HepG2 (cell line): ENCODE measurements at regions not wholly inside any gene's neighbourhood (a gene's known extent, or its start where the extent isn't known, plus 50 kb on each side); places are given as distances from the start of the nearest gene placed in this dataset.

Experiments
- BHLHE40 ChIP-seq: IDR thresholded peaks from 2 replicates; pipeline ENCODE4 v1.6.1; 2011; ENCODE audit warnings: low read length, improper control_type of control experiment
- FOXO1 ChIP-seq: sonication (generic); formaldehyde crosslinking; IDR thresholded peaks from 2 replicates; pipeline ENCODE4 v1.4.0; 2020; ENCODE audit warnings: missing genetic modification reagents
- ISX ChIP-seq: sonication (generic); formaldehyde crosslinking; conservative IDR thresholded peaks from 2 replicates; pipeline ENCODE4 v1.5.0; 2020; ENCODE audit warnings: missing genetic modification reagents
- KLF12 ChIP-seq: sonication (generic); formaldehyde crosslinking; IDR thresholded peaks from 2 replicates; pipeline ENCODE4 v1.4.0; 2020; ENCODE audit warnings: missing genetic modification reagents, borderline replicate concordance
- LBX2 ChIP-seq: sonication (generic); formaldehyde crosslinking; IDR thresholded peaks from 2 replicates; pipeline ENCODE4 v1.5.0; 2020; ENCODE audit warnings: missing genetic modification reagents, mild to moderate bottlenecking, borderline replicate concordance
- MAF1 ChIP-seq: sonication (generic); formaldehyde crosslinking; IDR thresholded peaks from 2 replicates; pipeline ENCODE4 v1.5.0; 2020; ENCODE audit warnings: missing genetic modification reagents, borderline replicate concordance
- MLLT10 ChIP-seq: sonication (generic); formaldehyde crosslinking; IDR thresholded peaks from 2 replicates; pipeline ENCODE4 v1.4.0; 2020; ENCODE audit warnings: missing genetic modification reagents
- NR3C1 ChIP-seq: sonication (generic); formaldehyde crosslinking; IDR thresholded peaks from 2 replicates; pipeline ENCODE4 v1.4.0; 2020; ENCODE audit warnings: missing genetic modification reagents
- THAP11 ChIP-seq: IDR thresholded peaks from 2 replicates; pipeline ENCODE4 v1.6.1; 2016; ENCODE audit warnings: missing biosample characterization, missing genetic modification reagents
- TOPORS ChIP-seq: sonication (generic); formaldehyde crosslinking; IDR thresholded peaks from 2 replicates; pipeline ENCODE4 v1.8.0; 2023; ENCODE audit warnings: mild to moderate bottlenecking, missing genetic modification reagents
- ZBTB42 ChIP-seq: sonication (generic); formaldehyde crosslinking; IDR thresholded peaks from 2 replicates; pipeline ENCODE4 v1.5.0; 2020; ENCODE audit warnings: mild to moderate bottlenecking, missing genetic modification reagents
- ZNF44 ChIP-seq: sonication (generic); formaldehyde crosslinking; IDR thresholded peaks from 2 replicates; pipeline ENCODE4 v1.5.1; 2020; ENCODE audit warnings: mild to moderate bottlenecking, missing genetic modification reagents
- ZNF652 ChIP-seq: IDR thresholded peaks from 2 replicates; pipeline ENCODE4 v1.6.1; 2016; ENCODE audit warnings: low read depth, borderline replicate concordance
- ZNF777 ChIP-seq: sonication (generic); formaldehyde crosslinking; IDR thresholded peaks from 2 replicates; pipeline ENCODE4 v1.4.0; 2020; ENCODE audit warnings: missing genetic modification reagents
- ZNF816 ChIP-seq: sonication (generic); formaldehyde crosslinking; IDR thresholded peaks from 2 replicates; pipeline ENCODE4 v1.8.0; 2022; ENCODE audit warnings: missing genetic modification reagents, mild to moderate bottlenecking, borderline replicate concordance
- ZNF841 ChIP-seq: sonication (generic); formaldehyde crosslinking; IDR thresholded peaks from 2 replicates; pipeline ENCODE4 v1.8.1; 2023; ENCODE audit warnings: missing genetic modification reagents, borderline replicate concordance
- TF ChIP-seq, protein P1 (sequence below): sonication (generic); formaldehyde crosslinking; IDR thresholded peaks from 2 replicates; pipeline ENCODE4 v1.4.0; 2020; ENCODE audit warnings: missing genetic modification reagents
- TF ChIP-seq, protein P2 (sequence below): sonication (generic); formaldehyde crosslinking; IDR thresholded peaks from 2 replicates; pipeline ENCODE4 v1.4.0; 2020; ENCODE audit warnings: mild to moderate bottlenecking, missing genetic modification reagents
- TF ChIP-seq, protein P3 (sequence below): sonication (generic); formaldehyde crosslinking; IDR thresholded peaks from 2 replicates; pipeline ENCODE4 v1.9.0; 2021; ENCODE audit warnings: missing genetic modification reagents, mild to moderate bottlenecking, borderline replicate concordance
- TF ChIP-seq, protein P4 (sequence below), 2 experiments: fragments of 450-650 bp in 1 of 2; sonication (generic) in 1 of 2; formaldehyde crosslinking; IDR thresholded peaks; 2 replicates each; pipeline versions ENCODE4 v1.5.0 to v1.8.0; 2020 to 2022; ENCODE audit warnings: mild to moderate bottlenecking in 1 of 2, missing genetic modification reagents in 1 of 2

DNA sequence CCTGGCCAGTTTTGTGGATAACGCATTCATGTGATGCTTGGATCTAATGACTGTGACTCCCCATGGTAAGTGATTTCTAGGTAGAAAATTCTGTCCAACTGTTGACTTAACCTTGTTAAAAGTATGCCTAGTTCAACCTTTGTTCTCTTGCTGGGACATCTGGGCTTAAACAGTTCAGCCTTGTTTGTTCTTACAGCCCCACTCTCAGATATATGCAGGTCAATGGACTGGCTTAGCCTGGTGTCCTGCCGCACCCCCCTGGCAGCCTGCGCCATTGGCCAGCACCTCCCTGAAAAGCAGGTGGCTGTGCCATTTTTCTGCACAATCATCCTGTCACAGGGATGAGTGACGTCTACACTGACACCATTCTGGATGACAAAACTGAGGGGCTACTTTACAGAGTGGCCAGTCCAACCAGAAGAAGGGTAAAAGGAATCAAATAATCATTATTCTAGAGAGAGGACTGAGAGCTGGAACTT is 244.7 kb upstream of the ONECUT1 start (continued):
- TF ChIP-seq, protein P1, sequence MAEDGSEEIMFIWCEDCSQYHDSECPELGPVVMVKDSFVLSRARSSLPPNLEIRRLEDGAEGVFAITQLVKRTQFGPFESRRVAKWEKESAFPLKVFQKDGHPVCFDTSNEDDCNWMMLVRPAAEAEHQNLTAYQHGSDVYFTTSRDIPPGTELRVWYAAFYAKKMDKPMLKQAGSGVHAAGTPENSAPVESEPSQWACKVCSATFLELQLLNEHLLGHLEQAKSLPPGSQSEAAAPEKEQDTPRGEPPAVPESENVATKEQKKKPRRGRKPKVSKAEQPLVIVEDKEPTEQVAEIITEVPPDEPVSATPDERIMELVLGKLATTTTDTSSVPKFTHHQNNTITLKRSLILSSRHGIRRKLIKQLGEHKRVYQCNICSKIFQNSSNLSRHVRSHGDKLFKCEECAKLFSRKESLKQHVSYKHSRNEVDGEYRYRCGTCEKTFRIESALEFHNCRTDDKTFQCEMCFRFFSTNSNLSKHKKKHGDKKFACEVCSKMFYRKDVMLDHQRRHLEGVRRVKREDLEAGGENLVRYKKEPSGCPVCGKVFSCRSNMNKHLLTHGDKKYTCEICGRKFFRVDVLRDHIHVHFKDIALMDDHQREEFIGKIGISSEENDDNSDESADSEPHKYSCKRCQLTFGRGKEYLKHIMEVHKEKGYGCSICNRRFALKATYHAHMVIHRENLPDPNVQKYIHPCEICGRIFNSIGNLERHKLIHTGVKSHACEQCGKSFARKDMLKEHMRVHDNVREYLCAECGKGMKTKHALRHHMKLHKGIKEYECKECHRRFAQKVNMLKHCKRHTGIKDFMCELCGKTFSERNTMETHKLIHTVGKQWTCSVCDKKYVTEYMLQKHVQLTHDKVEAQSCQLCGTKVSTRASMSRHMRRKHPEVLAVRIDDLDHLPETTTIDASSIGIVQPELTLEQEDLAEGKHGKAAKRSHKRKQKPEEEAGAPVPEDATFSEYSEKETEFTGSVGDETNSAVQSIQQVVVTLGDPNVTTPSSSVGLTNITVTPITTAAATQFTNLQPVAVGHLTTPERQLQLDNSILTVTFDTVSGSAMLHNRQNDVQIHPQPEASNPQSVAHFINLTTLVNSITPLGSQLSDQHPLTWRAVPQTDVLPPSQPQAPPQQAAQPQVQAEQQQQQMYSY = no peak
- no peak for TF ChIP-seq ZBTB42
- peak; percentile 45; the same call in 1 of the 2 replicates for TF ChIP-seq THAP11
- TF ChIP-seq MAF1 (CRISPR knock-in tag) = no peak
- no peak for TF ChIP-seq ZNF841 (CRISPR knock-in tag)
- TF ChIP-seq, protein P2, sequence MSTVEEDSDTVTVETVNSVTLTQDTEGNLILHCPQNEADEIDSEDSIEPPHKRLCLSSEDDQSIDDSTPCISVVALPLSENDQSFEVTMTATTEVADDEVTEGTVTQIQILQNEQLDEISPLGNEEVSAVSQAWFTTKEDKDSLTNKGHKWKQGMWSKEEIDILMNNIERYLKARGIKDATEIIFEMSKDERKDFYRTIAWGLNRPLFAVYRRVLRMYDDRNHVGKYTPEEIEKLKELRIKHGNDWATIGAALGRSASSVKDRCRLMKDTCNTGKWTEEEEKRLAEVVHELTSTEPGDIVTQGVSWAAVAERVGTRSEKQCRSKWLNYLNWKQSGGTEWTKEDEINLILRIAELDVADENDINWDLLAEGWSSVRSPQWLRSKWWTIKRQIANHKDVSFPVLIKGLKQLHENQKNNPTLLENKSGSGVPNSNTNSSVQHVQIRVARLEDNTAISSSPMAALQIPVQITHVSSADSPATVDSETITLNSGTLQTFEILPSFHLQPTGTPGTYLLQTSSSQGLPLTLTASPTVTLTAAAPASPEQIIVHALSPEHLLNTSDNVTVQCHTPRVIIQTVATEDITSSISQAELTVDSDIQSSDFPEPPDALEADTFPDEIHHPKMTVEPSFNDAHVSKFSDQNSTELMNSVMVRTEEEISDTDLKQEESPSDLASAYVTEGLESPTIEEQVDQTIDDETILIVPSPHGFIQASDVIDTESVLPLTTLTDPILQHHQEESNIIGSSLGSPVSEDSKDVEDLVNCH = no peak
- TF ChIP-seq TOPORS (CRISPR knock-in tag) = no peak
- TF ChIP-seq ZNF44 (CRISPR knock-in tag) = no peak
- TF ChIP-seq ISX (CRISPR knock-in tag) = no peak
- TF ChIP-seq FOXO1 = peak; percentile 77
- TF ChIP-seq NR3C1 (CRISPR knock-in tag) = no peak
- peak; percentile 53; the same call in 1 of the 2 replicates for TF ChIP-seq KLF12 (CRISPR knock-in tag)
- TF ChIP-seq, protein P3, sequence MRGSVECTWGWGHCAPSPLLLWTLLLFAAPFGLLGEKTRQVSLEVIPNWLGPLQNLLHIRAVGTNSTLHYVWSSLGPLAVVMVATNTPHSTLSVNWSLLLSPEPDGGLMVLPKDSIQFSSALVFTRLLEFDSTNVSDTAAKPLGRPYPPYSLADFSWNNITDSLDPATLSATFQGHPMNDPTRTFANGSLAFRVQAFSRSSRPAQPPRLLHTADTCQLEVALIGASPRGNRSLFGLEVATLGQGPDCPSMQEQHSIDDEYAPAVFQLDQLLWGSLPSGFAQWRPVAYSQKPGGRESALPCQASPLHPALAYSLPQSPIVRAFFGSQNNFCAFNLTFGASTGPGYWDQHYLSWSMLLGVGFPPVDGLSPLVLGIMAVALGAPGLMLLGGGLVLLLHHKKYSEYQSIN = no peak
- TF ChIP-seq MLLT10 (CRISPR knock-in tag) = no peak
- no peak for TF ChIP-seq LBX2 (CRISPR knock-in tag)
- no peak for TF ChIP-seq ZNF777 (CRISPR knock-in tag)
- TF ChIP-seq BHLHE40 = peak; percentile 45; the same call in 1 of the 2 replicates
- TF ChIP-seq, protein P4, sequence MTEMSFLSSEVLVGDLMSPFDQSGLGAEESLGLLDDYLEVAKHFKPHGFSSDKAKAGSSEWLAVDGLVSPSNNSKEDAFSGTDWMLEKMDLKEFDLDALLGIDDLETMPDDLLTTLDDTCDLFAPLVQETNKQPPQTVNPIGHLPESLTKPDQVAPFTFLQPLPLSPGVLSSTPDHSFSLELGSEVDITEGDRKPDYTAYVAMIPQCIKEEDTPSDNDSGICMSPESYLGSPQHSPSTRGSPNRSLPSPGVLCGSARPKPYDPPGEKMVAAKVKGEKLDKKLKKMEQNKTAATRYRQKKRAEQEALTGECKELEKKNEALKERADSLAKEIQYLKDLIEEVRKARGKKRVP (CRISPR knock-in tag; IDR thresholded peaks at IDR 0.05) = no peak
- TF ChIP-seq ZNF816 (CRISPR knock-in tag) = no peak
- TF ChIP-seq ZNF652 (CRISPR knock-in tag) = no peak
